ENCODE measurements at regions not wholly inside any gene's neighbourhood (a gene's known extent, or its start where the extent isn't known, plus 50 kb on each side); places are given as distances from the start of the nearest gene placed in this dataset.

DNA sequence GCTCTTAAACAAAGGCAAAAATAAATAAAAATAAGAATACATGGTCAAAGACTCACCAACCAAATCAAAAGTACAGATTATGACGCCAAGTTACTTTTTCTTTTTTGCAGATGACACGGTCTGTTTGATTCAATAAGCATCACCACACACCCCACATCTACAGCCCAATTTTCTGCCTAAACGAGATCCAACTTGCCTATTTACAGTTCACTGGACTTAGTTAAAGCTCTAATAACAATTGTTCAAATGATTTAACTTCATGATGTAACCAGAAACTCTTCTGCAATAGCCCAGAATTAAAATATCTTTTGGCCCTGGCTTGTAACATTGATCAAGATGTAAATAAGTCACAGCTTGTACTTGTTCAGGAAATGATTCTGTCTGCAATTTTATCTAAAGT is 590.3 kb upstream of the C9orf72 start:
- Histone ChIP-seq H3F3A (ENCODE audit: insufficient read depth, low read depth) (no peaks in the 10 kb centered on the region), H3K79me2 (ENCODE audit: low read depth) (no peaks in the 10 kb centered on the region), H3K4me2 (no peak overlapping the region), H2AFZ (no peak overlapping the region), H3K36me3 (ENCODE audit: low read depth) (no peaks in the 10 kb centered on the region), H3K9me3 (ENCODE audit: insufficient read depth, low read depth) (no peaks in the 10 kb centered on the region), H3K4me3 (no peak overlapping the region), H3K27me3 (ENCODE audit: insufficient read depth, low read depth) (no peaks in the 10 kb centered on the region), H4K20me1 (ENCODE audit: insufficient read depth) (no peaks in the 10 kb centered on the region), H3K9me2 (ENCODE audit: insufficient read depth) (no peaks in the 10 kb centered on the region; the same call in 1 of the 2 replicates), H3K4me1 (replicated peaks; ENCODE audit: insufficient read depth) (no peaks in the 10 kb centered on the region), H3K27ac (no peak overlapping the region)
- CTCF ChIA-PET = no interaction called here
- no peak for DNase-seq
- TF ChIP-seq, protein P1, sequence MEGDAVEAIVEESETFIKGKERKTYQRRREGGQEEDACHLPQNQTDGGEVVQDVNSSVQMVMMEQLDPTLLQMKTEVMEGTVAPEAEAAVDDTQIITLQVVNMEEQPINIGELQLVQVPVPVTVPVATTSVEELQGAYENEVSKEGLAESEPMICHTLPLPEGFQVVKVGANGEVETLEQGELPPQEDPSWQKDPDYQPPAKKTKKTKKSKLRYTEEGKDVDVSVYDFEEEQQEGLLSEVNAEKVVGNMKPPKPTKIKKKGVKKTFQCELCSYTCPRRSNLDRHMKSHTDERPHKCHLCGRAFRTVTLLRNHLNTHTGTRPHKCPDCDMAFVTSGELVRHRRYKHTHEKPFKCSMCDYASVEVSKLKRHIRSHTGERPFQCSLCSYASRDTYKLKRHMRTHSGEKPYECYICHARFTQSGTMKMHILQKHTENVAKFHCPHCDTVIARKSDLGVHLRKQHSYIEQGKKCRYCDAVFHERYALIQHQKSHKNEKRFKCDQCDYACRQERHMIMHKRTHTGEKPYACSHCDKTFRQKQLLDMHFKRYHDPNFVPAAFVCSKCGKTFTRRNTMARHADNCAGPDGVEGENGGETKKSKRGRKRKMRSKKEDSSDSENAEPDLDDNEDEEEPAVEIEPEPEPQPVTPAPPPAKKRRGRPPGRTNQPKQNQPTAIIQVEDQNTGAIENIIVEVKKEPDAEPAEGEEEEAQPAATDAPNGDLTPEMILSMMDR (conservative IDR thresholded peaks at IDR 0.05) = no peak
- TF ChIP-seq EZH2 (IDR thresholded peaks at IDR 0.05; ENCODE audit: low read depth) = no peak
- POLR2A ChIA-PET (ENCODE audit: unreplicated experiment) = no interaction called here
- intact Hi-C loops (cut with micrococcal nuclease; ENCODE audit: unreplicated experiment) = no loop called here
- no TSS peak for BruUV-seq (replicated peaks)

DNA sequence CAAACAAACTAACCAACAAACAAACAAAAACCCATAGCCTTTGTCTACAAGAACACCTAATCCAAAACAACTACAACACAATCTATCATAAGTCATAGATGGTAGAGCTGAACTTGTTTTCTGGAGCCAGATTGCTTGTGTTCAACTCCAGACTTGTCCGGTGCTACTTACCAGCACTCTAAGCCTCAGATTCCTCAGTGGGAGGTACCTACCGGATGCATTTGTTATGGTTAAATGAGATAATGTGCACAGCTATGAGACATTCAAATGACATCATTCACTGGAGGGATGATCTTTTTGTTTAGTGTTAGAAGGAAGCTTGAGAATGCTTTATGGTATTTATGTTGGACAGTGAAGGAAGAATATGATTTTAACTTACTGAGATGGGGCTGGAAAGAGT is 592.9 kb upstream of the C9orf72 start:
- H3K79me2 ChIP-seq (ENCODE audit: low read depth) = no peaks in the 10 kb centered on the region
- H3K4me3 ChIP-seq = no peak overlapping the region
- TF ChIP-seq EZH2 (IDR thresholded peaks at IDR 0.05; ENCODE audit: low read depth) = no peak
- TF ChIP-seq, protein P1 (conservative IDR thresholded peaks at IDR 0.05) = no peak
- H3K9me3 ChIP-seq (ENCODE audit: insufficient read depth, low read depth) = no peaks in the 10 kb centered on the region
- H3K27me3 ChIP-seq (ENCODE audit: insufficient read depth, low read depth) = no peaks in the 10 kb centered on the region
- no peak overlapping the region for H2AFZ ChIP-seq
- H3K27ac ChIP-seq = no peak overlapping the region
- ChIA-PET CTCF (no interaction called here), POLR2A (ENCODE audit: unreplicated experiment) (no interaction called here)
- intact Hi-C loops (cut with micrococcal nuclease; ENCODE audit: unreplicated experiment) = no loop called here
- no peaks in the 10 kb centered on the region for H3F3A ChIP-seq (ENCODE audit: insufficient read depth, low read depth)
- H3K4me1 ChIP-seq (replicated peaks; ENCODE audit: insufficient read depth) = no peaks in the 10 kb centered on the region
- no peaks in the 10 kb centered on the region for H3K36me3 ChIP-seq (ENCODE audit: low read depth)
- no peaks in the 10 kb centered on the region for H3K9me2 ChIP-seq (ENCODE audit: insufficient read depth)
- BruUV-seq (replicated peaks) = no TSS peak
- H4K20me1 ChIP-seq (ENCODE audit: insufficient read depth) = no peaks in the 10 kb centered on the region
- no peak overlapping the region for H3K4me2 ChIP-seq
- DNase-seq = no peak

DNA sequence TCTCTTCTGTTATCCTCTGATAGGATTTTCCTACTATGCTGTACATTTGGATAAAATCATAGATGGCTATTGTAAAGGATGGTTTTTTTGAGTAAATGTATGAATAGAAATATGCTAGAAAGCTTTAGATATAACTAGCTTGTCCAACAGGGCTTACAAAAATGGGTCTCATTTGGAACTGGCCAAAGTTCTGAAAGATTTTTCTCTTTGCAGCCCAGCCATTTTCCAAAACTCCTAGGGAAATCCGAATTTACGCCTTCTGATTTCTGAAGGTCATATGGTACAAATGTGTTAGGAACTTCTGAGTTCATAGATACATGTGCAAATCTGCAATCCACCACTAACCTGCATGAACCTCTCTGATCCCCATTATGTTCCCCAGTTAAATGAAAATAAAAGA is 603.9 kb upstream of the C9orf72 start:
- Histone ChIP-seq H4K20me1 (ENCODE audit: insufficient read depth) (no peaks in the 10 kb centered on the region), H3K79me2 (ENCODE audit: low read depth) (no peaks in the 10 kb centered on the region), H3K27ac (no peak overlapping the region), H3K27me3 (ENCODE audit: insufficient read depth, low read depth) (no peaks in the 10 kb centered on the region), H2AFZ (no peak overlapping the region), H3K4me2 (no peak overlapping the region), H3K36me3 (ENCODE audit: low read depth) (no peaks in the 10 kb centered on the region), H3F3A (ENCODE audit: insufficient read depth, low read depth) (no peaks in the 10 kb centered on the region), H3K9me3 (ENCODE audit: insufficient read depth, low read depth) (no peaks in the 10 kb centered on the region), H3K4me1 (replicated peaks; ENCODE audit: insufficient read depth) (no peaks in the 10 kb centered on the region), H3K4me3 (no peak overlapping the region), H3K9me2 (ENCODE audit: insufficient read depth) (no peaks in the 10 kb centered on the region)
- intact Hi-C loops (cut with micrococcal nuclease; ENCODE audit: unreplicated experiment) = no loop called here
- no TSS peak for BruUV-seq (replicated peaks)
- CTCF ChIA-PET = no interaction called here
- DNase-seq = no peak
- POLR2A ChIA-PET (ENCODE audit: unreplicated experiment) = no interaction called here
- TF ChIP-seq EZH2 (IDR thresholded peaks at IDR 0.05; ENCODE audit: low read depth) = no peak

DNA sequence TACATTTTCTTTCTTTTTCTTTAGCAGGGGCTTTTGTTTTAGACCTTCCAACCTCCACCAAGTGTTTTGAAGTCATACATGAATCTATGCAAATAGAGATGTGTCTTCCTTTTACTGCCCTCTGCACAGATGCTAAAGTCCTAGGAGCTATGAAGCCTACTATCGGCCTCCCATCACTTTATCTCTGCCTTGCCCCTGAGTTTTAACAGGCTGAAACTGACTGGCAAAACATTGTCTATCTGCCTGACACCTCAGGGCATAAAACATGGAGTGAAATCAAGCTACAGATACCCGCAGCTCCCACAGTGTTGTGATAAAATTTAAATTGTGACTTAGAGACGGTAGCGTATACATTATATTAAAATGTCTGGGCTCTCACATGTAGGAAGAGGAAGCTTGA is 604.6 kb upstream of the C9orf72 start:
- Histone ChIP-seq H3K9me3 (ENCODE audit: insufficient read depth, low read depth) (no peaks in the 10 kb centered on the region), H2AFZ (no peak overlapping the region), H3K9me2 (ENCODE audit: insufficient read depth) (no peaks in the 10 kb centered on the region), H3K4me1 (replicated peaks; ENCODE audit: insufficient read depth) (no peaks in the 10 kb centered on the region), H3K36me3 (ENCODE audit: low read depth) (no peaks in the 10 kb centered on the region), H3K27ac (no peak overlapping the region), H3K27me3 (ENCODE audit: insufficient read depth, low read depth) (no peaks in the 10 kb centered on the region), H3K4me3 (no peak overlapping the region), H3K79me2 (ENCODE audit: low read depth) (no peaks in the 10 kb centered on the region), H4K20me1 (ENCODE audit: insufficient read depth) (no peaks in the 10 kb centered on the region), H3K4me2 (no peak overlapping the region), H3F3A (ENCODE audit: insufficient read depth, low read depth) (no peaks in the 10 kb centered on the region)
- no TSS peak for BruUV-seq (replicated peaks)
- ChIA-PET CTCF (no interaction called here), POLR2A (ENCODE audit: unreplicated experiment) (no interaction called here)
- intact Hi-C loops (cut with micrococcal nuclease; ENCODE audit: unreplicated experiment) = no loop called here
- DNase-seq = no peak
- TF ChIP-seq, protein P1 (conservative IDR thresholded peaks at IDR 0.05) = no peak
- no peak for TF ChIP-seq EZH2 (IDR thresholded peaks at IDR 0.05; ENCODE audit: low read depth)

Measured in PC-9 (cell line).